HG03520 (cell line): ENCODE measurements at regions not wholly inside any gene's neighbourhood (a gene's known extent, or its start where the extent isn't known, plus 50 kb on each side); places are given as distances from the start of the nearest gene placed in this dataset.

Source experiments
- ATAC-seq: cut with Tn5 transposase; IDR thresholded peaks from one replicate; pipeline ENCODE4 v1.9.1; 2021; ENCODE audit warnings: mild to moderate bottlenecking, moderate library complexity; ENCODE audit not compliant: unreplicated experiment

DNA sequence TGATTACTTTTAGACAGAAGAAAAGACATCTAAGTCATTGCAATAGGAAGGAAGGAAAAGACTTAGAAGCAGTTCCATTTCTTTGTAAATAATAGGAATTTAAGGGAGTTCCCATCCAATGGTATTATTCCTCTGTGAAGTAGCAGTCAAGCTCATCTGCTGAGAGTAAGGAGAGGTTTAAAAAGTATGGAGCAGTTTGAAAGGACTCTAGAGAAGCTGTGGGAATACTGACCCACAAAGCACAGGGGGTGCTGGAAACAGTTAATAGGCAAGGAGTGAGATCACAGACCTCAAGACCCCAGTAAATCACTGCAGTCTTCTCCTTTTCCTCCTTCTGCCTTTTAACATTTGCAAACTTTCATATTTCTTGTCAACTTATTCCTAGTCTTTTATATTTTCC is 428.5 kb downstream of the ADAMTS20 start:
- no peak for ATAC-seq

DNA sequence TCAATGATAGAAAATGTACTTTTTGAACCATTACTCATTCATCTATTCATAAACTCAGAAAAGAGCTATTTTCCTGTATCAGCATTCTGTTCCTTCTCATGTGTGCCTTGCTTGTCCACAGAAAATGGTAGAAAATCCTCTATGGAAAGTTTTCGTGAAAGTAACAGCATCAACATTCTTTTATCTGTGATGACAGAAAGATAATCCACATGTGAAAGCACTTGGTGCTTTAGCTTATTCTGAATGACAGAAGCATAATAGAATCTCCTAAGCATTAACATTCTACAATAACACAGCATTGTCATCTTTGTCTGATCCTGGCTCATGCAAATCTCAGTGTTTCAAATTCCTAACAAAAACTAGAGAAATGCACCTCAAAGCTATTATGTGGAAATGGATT is 431.9 kb downstream of the ADAMTS20 start:
- ATAC-seq, result no peak

DNA sequence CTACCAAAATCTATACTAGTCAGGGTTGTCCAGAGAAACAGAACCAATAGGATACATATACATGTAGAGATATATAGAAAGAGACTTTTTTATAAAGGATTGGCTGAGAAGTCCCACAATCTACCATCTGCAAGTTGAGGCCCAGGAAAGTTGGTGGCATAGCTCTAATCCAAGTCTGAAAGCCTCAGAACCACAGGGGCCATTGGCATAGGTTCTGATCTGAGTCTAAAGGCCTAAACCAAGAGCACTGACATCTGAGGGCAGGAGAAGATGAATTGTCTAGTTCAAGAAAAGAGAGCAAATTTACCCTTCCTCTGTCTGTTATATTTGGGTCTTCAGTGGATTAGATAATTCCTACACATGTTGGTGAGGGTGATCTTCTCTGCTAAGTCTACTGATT is 433.1 kb downstream of the ADAMTS20 start:
- ATAC-seq, result no peak

DNA sequence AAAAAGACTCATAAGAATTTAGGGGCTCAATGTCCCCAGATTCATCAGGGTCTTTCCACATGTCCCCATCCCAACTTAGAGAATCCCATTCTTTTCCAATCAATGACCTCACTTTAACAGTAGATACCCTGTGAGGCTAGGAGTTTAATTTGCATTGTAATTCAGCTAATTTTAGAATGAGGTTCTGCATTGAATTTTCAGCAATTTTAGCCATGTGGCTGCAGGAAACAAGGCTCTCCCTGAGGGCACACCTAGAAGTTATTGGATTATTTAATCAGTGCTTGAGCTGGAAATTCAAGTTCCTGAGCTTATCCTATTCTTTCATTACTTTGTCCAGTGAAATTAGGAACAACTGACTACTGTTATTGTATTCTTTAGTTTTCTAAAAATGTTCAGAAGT is 433.8 kb downstream of the ADAMTS20 start:
- ATAC-seq, result no peak

DNA sequence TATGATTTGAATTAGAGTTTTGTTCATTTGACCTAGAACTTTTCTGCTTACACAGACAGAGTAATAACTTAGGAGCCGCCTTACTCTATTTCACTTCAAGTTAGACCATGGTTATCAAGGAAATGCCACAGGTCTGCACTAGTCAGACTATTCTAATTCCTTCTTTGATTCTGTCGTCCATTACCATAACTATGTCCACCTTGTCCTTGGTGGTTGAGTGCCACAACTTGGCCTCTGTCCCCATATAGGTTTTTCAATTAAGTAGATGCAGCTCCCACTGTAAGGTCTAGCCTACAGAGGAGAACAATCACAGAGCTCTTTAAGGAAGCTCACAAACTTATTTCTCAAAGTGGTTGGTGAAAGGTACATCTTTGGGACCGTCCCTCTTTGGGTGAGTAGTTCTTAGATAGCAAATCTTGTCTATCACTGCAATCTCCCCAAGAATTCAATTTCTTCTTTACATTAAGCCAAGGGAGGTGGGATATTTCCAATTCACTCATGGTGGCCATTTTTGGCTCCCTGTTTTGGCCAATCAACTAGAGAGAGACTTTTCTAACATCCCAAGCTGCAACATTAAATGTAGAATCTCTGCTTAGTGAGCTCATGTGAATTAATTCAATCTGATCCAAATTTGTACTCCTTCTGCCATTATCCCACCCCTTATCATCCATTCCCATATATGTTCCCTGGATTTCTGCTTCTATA is 434.6 kb downstream of the ADAMTS20 start:
- no peak for ATAC-seq

DNA sequence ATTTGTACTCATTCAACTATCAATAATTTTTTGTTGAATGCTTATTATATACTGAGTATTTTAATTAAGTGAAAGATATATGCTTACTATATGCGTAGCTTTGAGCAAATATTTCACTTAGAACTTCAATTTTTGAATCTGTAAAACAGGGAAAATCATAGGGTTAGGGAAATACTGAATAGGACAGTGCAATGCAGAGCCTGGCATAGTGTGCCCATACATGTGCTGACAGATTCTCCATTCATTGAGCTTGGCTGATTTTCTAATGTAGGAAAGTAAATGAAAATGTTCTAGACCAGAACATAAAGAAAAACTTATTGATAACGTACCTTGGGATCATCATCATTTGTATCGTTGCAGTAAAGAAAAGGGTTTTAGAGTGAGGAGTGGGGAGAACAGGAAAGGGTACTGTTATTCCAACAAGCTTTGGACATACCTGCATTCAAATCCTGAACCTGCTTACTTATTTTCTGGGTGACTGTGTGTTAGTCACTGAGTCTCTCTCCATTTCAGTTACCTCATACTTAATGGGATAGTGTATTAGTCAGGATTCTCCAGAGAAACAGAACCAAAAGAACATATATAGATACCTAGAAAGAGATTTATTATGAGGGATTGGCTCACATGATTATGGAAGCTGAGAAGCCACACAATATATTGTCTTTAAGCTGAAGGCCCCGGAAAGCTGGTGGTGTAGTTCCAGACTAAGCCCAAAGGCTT is 436.4 kb downstream of the ADAMTS20 start:
- ATAC-seq, result no peak

DNA sequence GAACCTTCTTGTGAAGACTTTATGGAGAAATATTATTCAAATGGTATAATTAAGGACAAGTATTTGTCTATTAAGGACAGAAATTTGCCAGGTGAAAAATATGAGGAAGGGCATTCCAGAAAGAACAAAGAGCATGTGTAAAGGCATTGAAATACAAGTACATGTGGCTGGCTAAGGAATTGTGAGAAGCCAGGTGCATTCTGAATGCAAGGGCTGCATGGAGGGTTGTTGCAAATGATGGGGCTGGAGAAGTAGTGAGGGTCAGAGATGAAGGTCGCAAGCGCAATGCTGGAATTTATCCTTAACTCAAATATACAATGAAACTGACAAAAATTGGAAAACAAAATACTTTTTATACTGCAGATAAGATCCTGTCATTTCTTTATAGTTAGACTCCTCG is 437.7 kb downstream of the ADAMTS20 start:
- ATAC-seq, result no peak

DNA sequence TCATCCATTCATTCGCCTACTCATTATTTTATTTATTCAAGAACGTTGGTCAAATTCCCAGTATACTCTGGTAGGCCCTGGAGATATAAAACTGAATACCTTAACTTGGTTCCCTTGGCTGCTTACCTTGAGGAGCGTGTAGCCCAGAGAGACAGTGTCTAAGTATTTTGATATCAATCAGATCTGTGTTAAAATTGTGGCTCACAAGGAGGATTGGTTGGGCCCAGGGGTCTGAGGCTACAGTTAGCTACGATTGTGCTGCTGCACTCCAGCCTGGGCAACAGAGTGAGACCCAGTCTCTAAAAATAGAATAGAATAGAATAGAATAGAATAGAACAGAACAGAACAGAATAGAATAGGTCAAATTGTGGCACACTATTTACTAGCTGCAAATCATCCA is 438.4 kb downstream of the ADAMTS20 start:
- ATAC-seq, result no peak

DNA sequence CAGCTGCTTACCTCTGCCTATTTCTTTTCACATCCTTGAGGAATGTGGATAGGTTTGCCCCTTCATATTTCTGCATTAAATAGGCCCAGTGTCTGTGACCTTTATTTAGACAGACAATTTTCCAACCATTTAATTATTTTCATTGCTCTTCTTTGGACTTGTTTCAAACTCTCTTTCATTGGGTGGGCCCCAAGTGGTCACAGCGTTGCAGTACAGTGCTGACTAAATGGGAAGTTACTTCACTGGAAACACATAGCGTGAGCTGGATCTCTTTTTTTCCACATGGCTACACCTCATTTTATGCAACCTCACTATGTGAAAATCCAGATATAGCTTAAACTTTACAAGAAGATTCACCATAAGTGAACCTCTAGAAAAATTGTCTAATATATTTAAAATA is 438.9 kb downstream of the ADAMTS20 start:
- no peak for ATAC-seq

DNA sequence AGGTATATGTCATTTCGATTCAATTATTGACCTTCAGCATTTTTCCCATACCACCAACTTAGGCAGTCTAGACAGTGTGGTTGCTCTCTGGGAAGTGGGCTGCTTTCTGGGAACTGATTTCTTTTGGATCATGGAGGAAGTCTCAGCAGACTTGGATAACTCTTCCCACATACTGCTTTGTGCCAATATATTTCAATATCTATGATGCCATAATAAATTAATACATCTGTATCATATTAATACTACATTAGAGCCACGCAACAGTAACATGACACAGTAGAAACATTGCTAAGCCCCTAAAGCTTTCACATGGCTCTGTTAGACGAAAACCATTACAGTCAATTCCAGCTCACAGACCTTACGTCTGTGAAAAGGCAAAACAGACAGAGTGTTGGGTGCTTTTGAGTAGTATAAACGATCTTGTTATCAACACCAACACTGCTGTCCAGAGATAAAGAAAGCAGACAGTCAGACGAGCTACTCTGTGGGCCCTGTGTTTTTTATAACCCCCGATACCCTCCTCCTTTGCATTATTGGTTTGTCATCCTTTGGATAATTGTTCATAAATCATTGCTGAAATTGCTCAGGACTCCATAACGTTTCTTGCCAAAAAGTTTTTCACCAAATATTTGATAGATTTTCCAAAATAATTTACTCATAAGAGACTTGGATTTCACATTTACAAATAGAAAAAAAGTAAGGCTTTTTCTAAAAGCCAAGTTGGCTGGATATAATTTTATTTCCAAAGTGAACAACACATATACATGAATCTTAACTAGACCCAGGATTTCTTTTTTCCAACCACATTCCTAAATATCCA is 439.7 kb downstream of the ADAMTS20 start:
- ATAC-seq, result no peak

DNA sequence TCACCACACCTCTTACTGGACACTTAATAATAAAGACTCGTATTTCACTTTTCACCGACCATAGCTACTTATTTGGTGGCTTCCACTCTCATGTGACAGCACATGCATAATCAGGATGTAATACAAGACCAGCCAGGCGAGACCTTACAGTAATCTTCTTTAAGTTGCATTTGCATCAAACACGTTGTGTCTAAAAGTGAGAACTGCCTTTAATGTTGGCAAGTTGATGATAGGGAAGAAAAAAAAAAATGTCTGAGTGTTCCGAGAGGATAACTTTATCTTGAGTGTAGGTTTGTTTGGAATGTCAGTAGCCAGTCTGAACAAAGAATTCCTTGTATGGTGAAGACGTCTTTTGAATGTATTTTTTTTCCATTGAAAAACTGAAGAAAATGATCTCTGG is 440.4 kb downstream of the ADAMTS20 start:
- no peak for ATAC-seq

DNA sequence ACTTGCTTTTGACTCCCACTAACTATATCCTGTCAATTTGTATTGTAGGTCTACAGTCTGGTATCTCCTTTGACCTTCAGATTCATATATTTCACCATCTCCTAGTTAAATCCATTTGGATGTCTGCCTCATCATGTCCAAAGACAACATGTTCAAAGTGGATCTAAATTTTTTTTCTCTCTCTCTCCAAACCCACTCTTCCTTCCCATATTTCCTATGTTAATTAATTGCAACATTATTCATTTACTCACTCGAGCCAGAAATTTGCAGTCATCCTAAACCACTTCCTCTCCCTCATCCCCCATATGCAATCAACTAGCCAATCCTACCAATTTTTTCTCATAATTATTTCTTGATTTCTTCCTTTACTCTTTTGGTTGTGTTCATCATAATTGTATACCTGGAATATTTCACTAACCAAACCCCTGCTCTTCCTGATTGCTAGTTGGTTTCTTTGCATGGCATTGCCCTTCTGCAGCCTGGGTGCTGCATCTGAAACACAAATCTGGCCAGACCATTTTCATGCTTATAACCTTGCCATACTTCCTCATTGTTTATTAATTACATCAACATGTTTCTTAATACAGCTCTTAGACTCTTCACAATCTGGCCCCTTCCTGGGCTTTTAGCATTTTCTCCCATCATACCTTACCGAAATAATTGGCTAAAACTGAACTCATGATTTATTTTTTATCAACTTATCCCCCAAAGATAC is 442.2 kb downstream of the ADAMTS20 start:
- ATAC-seq, result no peak

DNA sequence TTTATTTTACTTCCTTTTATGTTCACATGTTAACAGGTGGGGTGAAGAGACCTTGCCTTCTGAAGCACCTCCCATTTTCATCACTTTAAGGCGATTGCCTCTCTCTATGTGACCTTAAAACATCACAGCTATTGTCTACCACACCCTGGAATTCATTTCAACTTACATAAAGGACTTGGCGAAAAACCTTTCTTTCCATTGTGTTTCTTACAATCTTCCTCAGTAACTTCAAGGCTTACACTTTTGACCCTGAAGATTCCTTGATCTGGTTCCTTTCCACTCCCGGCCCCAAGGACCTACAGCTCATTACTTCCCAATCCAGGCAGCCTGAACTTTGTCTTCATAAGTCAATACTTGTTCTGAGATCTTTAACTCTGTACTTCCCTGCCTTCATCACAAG is 443.3 kb downstream of the ADAMTS20 start:
- no peak for ATAC-seq

DNA sequence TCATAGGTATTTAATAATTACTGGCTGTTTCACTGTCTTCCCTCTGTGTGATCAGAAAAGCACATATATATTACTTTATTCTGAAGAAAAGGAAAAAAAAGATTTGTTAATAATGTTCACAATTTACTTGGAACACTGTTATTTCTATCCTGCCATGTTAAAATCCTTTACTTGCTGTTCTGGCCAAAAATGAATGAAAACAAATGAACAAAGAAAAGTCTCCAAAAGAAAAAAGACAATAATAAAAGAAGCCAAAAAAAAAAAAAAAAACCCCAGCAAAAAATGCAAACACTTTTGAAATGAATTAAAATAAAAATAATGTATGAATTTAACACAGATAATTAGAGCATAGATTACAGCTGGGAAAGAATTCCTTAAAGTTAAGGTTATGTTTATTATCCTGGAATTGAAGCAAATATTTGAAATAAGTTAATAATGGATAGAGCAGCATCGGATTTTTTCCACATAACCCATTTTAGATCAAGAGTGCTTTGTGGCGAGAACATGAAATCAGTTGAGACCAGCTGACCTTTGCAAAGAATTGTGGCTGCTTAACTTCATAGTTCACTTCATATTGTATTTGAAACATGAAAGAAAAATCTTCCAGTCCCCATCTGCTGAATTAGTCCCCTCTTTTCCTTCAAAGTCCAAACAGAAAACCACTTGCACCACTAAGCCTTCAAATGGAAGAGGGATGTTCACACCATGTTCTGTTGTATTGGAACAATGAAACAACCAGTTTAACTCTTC is 444.8 kb downstream of the ADAMTS20 start:
- ATAC-seq, result no peak

DNA sequence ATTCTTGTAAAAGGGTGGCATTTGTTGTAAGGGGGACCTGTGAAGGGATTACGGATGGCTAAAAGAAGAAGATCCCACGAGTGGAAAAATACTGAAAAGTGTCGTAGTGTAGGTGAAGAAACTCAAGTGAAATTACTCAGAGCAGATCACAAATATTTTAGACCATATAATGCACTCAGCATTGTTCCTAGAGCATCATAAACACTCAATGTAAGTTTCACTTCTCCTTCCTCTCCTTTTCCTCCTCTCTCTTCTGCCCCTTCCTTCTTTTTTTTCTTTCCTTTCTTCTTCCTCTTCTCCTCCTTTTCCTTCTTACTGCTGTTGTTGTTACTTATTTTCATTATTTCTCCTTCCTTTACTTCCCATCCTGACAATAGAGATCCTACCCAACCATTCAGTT is 445.6 kb downstream of the ADAMTS20 start:
- no peak for ATAC-seq

DNA sequence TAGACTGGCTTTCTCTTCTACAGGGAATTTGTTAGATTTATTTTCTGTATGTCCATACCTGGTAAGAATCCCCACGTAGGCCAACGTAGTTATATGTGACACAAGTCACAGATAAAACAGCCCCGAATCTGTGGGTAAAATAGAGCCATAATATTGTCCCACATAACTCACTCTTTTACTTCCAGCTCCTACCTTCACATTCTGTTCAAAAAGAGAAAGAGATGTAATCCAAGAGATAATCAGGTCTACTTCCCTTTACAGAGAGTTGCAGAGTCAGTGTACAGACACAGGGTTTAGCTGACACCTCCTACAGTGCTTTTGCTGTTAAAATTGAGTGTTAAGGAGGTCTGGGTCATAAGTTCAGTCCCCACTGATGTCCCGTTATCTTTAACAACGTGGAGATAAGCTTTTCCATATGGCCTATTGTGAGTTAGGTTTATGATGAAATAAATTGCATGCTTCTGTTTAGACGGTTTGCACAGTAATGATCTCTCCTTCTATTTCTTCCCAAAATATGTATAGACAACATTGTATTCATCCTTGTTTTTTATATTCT is 446.5 kb downstream of the ADAMTS20 start:
- ATAC-seq, result no peak

DNA sequence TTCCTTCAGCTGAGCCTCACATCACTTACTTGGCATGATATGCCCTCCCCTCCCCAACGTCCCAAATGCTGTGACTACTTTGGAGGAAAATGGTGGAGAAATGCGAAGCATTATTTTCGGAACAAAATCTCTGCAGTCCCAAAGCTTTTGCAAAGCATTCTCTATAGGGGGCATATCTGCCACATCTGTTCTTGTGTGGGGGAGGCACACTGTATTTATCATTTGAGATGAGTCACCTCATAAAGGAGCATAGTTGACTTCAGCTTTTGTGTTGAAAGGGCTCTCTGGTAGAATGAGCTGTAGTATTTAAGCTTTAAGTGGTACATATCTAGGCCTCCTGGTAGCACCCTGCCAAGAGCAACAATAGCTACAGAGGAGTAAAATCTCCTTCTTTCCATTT is 447.5 kb downstream of the ADAMTS20 start:
- no peak for ATAC-seq

DNA sequence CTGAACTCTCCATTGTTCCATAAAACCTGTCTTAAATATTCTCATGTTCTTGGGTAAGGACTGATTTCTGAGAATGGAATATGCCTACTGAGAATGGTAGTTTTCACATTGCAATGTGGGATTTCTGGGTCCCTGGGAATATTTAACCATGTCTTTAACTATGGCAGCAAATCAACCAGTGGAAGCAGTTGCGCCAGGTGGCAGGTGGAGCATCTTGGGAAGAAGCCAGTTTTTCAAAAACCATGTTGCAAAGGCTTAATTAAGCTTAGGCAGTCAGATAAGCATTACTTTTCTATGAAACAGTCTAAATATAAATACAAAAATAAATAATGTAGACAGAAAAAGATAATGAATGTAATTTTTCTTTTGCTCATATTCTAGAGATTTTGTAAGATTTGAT is 448.1 kb downstream of the ADAMTS20 start:
- no peak for ATAC-seq

DNA sequence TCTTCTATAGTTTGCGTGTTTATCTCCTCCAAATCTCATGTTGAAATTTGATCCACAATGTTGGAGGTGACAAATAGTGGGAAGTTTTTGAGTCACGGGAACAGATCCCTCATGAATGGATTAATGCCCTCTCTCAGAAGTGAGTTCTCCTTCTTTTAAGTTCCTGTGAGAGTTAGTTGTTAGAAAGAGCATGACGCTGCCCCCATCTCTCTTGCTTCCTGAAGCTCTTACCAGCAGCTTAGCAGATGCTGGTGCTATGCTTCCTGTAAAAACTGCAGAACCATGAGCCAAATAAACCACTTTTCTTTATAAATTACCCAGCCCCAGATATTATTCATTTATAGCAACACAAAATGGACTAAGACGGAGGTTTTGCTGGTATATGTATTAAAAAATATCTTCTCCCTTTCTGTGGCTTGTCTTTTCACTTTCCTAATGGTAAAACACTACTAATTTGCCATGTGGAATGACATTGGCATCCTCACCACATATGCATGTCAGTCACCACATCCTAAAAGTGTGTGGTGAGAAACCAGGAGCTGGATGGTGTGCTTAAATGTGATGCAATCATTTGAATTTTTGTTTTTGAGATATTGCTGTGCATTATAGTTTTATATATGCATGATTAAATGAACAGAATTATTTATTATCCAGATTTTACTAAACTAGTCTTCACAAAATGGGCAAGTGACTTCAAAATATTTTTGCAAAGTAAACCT is 449.3 kb downstream of the ADAMTS20 start:
- ATAC-seq, result no peak

DNA sequence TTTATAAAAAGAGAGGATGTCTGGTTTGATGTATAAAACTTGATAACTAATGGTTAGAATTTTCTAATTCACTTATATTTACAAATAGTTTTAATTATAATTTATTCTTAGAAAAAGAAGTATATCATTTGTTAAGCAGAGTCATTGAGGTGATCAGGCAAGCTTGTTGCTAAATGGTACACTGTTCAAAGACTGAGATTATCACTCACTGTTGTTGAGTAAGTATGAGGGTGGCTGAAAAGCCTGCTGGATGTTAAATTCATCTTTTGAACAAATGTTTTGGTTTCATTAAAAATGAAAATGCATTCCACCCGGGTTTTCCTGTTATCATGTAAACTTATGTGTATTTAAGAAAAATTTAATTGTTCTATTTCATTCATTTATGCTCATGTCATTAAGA is 451.8 kb downstream of the ADAMTS20 start:
- no peak for ATAC-seq
